K562 (cell line): ENCODE measurements at regions not wholly inside any gene's neighbourhood (a gene's known extent, or its start where the extent isn't known, plus 50 kb on each side); places are given as distances from the start of the nearest gene placed in this dataset.

Source experiments
- ATAC-seq: fragments of 200-7000 bp; cut with Tn5 transposase; 3 replicates; pipeline ENCODE4 v1.9.1; 2020; ENCODE audit warnings: moderate library complexity
- BruUV-seq: library from RNA; stranded (reverse); fragments of 400-500 nt; replicated peaks from 2 replicates; lab custom pipeline; 2021; lab: Mats Ljungman, UMichigan
- CTCF ChIA-PET: fragments of 300-600 bp; formaldehyde crosslinking; extraction: SDS; loops from one replicate; lab custom pipeline; 2021; ENCODE audit warnings: low intra/inter-chr PET ratio; lab: Yijun Ruan, JAX
- POLR2A ChIA-PET: fragments of 300-600, 350-650 bp; sonication (Branson Sonifier 250); formaldehyde crosslinking; extraction: SDS; loops from one replicate; lab custom pipeline; 2021; ENCODE audit warnings: antibody characterized with exemption, inconsistent platforms; lab: Yijun Ruan, JAX
- DNase-seq, 4 experiments: peaks; one replicate each; pipeline versions ENCODE4 v3.0.0 to v3.0.0-alpha.2; 2011 to 2018; ENCODE audit warnings: low spot score in 3 of 4, mixed read lengths in 3 of 4; ENCODE audit errors: extremely low read depth in 1 of 4
- FAIRE-seq: peaks from 2 replicates; lab custom pipeline; 2011; peaks lifted over from hg19 to GRCh38; lab: Jason Lieb, UNC
- H2AFZ ChIP-seq: 2 replicates; pipeline ENCODE4 v1.6.0; 2011; ENCODE audit warnings: low read depth, low read length, control low read depth, inconsistent platforms
- H3K27ac ChIP-seq: fragments of 200-600 bp; 3 replicates; pipeline ENCODE4 v1.8.0; 2011; ENCODE audit warnings: low read depth, mild to moderate bottlenecking, control low read depth, inconsistent platforms, low read length, moderate library complexity, mixed read lengths; ENCODE audit errors: extremely low read depth
- H3K27me3 ChIP-seq, 2 experiments: fragments of 300-600 bp in 1 of 2; 2 replicates in 1 of 2; 3 replicates in 1 of 2; pipeline versions ENCODE4 v1.6.0 to v1.8.0; 2011; ENCODE audit warnings: inconsistent platforms in 2 of 2, low read length in 2 of 2, mild to moderate bottlenecking in 1 of 2, mixed read lengths in 1 of 2, moderate library complexity in 1 of 2; ENCODE audit not compliant: control insufficient read depth in 2 of 2, insufficient read depth in 2 of 2
- H3K36me3 ChIP-seq: fragments of 300-600 bp; 3 replicates; pipeline ENCODE4 v1.8.0; 2011; ENCODE audit warnings: mild to moderate bottlenecking, low read length, inconsistent platforms; ENCODE audit not compliant: control insufficient read depth, insufficient read depth
- H3K4me1 ChIP-seq, 2 experiments: fragments of 200-600 bp in 1 of 2; replicated peaks in 1 of 2; 2 replicates in 1 of 2; 3 replicates in 1 of 2; pipeline versions ENCODE4 v1.5.1 to v1.8.0; 2011; ENCODE audit warnings: inconsistent platforms in 2 of 2, low read length in 2 of 2, mild to moderate bottlenecking in 1 of 2, mixed read lengths in 1 of 2, moderate library complexity in 1 of 2; ENCODE audit not compliant: control insufficient read depth in 2 of 2, insufficient read depth in 2 of 2
- H3K4me2 ChIP-seq: 2 replicates; pipeline ENCODE4 v1.6.1; 2011; ENCODE audit warnings: low read length, control low read depth, inconsistent platforms, mixed read lengths; ENCODE audit not compliant: insufficient read depth
- H3K4me3 ChIP-seq: fragments of 200-600 bp; sonication (generic), shearing (Covaris generic); 2 replicates; pipeline ENCODE4 v1.5.1; 2016; ENCODE audit warnings: control low read depth, inconsistent platforms
- H3K79me2 ChIP-seq: fragments of 200-600 bp; 3 replicates; pipeline ENCODE4 v1.8.0; 2011; ENCODE audit warnings: low read length, inconsistent platforms; ENCODE audit not compliant: control insufficient read depth, insufficient read depth
- H3K9ac ChIP-seq, 2 experiments: 2 replicates each; pipeline versions ENCODE4 v1.6.0 to v1.6.1; 2011; ENCODE audit warnings: low read depth in 2 of 2, low read length in 2 of 2, control low read depth in 1 of 2, inconsistent platforms in 1 of 2, mild to moderate bottlenecking in 1 of 2, mixed read lengths in 1 of 2; ENCODE audit not compliant: insufficient read depth in 1 of 2
- H3K9me1 ChIP-seq: one replicate; pipeline ENCODE4 v1.6.0; 2011; ENCODE audit warnings: inconsistent platforms, mild to moderate bottlenecking, low read length, moderate library complexity; ENCODE audit not compliant: control insufficient read depth, insufficient read depth
- H3K9me3 ChIP-seq: replicated peaks from 2 replicates; pipeline ENCODE4 v1.5.1; 2011; ENCODE audit warnings: low read depth, low read length, inconsistent platforms; ENCODE audit not compliant: control insufficient read depth, insufficient read depth
- H4K20me1 ChIP-seq: replicated peaks from 2 replicates; pipeline ENCODE4 v1.6.1; 2011; ENCODE audit warnings: low read length, inconsistent platforms, mixed read lengths; ENCODE audit not compliant: control insufficient read depth, insufficient read depth
- C11orf30 ChIP-seq: fragments of 450-650 bp; IDR thresholded peaks from 2 replicates; pipeline ENCODE4 v1.6.1; 2016; ENCODE audit warnings: low read depth, mild to moderate bottlenecking
- GABPA ChIP-seq: fragments of 200-800 bp; sonication (Bioruptor generic); conservative IDR thresholded peaks from 2 replicates; pipeline ENCODE4 v1.6.1; 2016; ENCODE audit warnings: low read depth, missing genetic modification characterization, missing compliant biosample characterization
- MAFK ChIP-seq: IDR thresholded peaks from 2 replicates; pipeline ENCODE4 v1.6.1; 2011; ENCODE audit warnings: low read length, improper control_type of control experiment
- WHSC1 ChIP-seq: IDR thresholded peaks from one replicate; pipeline ENCODE4 v1.6.1; 2012; ENCODE audit warnings: low read length, control low read depth, inconsistent platforms
- ZFX ChIP-seq: sonication (generic); formaldehyde crosslinking; IDR thresholded peaks from 2 replicates; pipeline ENCODE4 v1.8.0; 2022; ENCODE audit warnings: mild to moderate bottlenecking, missing genetic modification reagents, moderate library complexity
- ZNF316 ChIP-seq: fragments of 450-650 bp; IDR thresholded peaks from 2 replicates; pipeline ENCODE4 v1.6.1; 2016
- WGBS: fragments of 100-300 bp; shearing (Covaris generic); methylation state at CpG from one replicate; pipeline ENCODE4 v1.1.6; 2016; ENCODE audit warnings: low coverage, mixed read lengths; ENCODE audit not compliant: insufficient coverage; ENCODE audit errors: missing lambda C conversion rate; 5-methylcytosine and 5-hydroxymethylcytosine counted together
- in situ Hi-C: fragments of 300-500 bp; cut with MboI; formaldehyde crosslinking; loops from 4 replicates; pipeline ENCODE4 v1.15.0; 2018; ENCODE audit warnings: inconsistent platforms, mixed read lengths
- intact Hi-C: fragments of 100-400 bp; cut with micrococcal nuclease; formaldehyde crosslinking; loops from 2 replicates; pipeline ENCODE4 v1.14.2; 2022
- TF ChIP-seq, protein P1 (sequence below): fragments of 200-400 bp; formaldehyde crosslinking; IDR thresholded peaks from 2 replicates; pipeline ENCODE4 v1.6.1; 2017; ENCODE audit warnings: mild to moderate bottlenecking, low read depth, low read length, moderate library complexity
- TF ChIP-seq, protein P2 (sequence below): sonication (generic); formaldehyde crosslinking; IDR thresholded peaks from 2 replicates; pipeline ENCODE4 v1.4.0; 2020; ENCODE audit warnings: mild to moderate bottlenecking, missing genetic modification reagents

DNA sequence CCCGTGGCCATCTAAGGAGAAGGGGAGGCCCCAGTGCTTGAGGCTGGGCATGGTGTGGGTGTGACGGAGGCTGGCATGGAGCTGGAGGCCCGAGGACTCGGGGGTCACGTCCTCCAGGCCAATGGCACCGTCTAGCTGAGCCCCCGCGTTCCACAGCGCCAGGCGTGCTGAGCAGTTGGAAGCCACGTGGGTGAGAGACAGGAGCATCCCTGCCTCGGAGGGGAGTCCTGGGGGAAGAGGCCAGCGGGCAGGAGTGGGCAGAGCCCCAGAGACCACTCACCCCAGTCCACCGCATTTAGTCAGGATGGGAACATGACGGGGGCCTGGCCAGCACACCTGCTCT lies 78.8 kb downstream of the RMI2 start (continued):
- no peak for TF ChIP-seq GABPA (tag)
- TF ChIP-seq ZFX: no peak

DNA sequence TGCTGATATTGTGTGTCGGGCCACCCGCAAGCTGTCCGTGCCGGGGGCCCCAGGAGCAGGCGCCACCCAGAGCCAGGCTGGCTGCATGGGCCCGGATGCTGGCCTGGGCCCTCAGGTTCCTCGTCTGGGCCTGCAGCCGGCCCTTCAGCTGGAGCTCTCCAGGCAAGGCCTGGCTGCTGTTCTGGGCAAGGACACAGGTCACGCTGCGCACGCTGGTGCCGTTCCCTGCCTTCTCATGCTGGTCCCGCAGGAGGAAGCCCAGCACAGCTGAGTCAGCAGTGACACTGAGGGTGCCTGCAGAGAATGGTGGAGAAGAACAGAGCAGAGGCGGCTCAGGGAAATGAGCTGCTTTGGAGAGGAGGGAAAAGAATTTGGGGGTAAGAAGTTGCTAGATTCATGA lies 79.9 kb downstream of the RMI2 start:
- Histone ChIP-seq H3K9ac (no peak overlapping the region), H3K4me2 (no peak overlapping the region), H3K9me3 (no peaks in the 10 kb centered on the region), H3K27ac (no peak overlapping the region), H3K27me3 (peaks cover 20 to 35% of the 10 kb centered on the region in 2 experiments), H3K4me3 (no peak overlapping the region), H3K4me1 (peaks cover 0 to 16% of the 10 kb centered on the region in 2 experiments; a peak in 1 of 5 replicates), H3K36me3 (no peaks in the 10 kb centered on the region), H3K79me2 (no peaks in the 10 kb centered on the region), H3K9me1 (no peaks in the 10 kb centered on the region), H2AFZ (no peak overlapping the region), H4K20me1 (peaks cover 6% of the 10 kb centered on the region; the same call in 1 of the 2 replicates)
- TF ChIP-seq, protein P1, sequence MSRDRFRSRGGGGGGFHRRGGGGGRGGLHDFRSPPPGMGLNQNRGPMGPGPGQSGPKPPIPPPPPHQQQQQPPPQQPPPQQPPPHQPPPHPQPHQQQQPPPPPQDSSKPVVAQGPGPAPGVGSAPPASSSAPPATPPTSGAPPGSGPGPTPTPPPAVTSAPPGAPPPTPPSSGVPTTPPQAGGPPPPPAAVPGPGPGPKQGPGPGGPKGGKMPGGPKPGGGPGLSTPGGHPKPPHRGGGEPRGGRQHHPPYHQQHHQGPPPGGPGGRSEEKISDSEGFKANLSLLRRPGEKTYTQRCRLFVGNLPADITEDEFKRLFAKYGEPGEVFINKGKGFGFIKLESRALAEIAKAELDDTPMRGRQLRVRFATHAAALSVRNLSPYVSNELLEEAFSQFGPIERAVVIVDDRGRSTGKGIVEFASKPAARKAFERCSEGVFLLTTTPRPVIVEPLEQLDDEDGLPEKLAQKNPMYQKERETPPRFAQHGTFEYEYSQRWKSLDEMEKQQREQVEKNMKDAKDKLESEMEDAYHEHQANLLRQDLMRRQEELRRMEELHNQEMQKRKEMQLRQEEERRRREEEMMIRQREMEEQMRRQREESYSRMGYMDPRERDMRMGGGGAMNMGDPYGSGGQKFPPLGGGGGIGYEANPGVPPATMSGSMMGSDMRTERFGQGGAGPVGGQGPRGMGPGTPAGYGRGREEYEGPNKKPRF: no peak
- TF ChIP-seq, protein P2, sequence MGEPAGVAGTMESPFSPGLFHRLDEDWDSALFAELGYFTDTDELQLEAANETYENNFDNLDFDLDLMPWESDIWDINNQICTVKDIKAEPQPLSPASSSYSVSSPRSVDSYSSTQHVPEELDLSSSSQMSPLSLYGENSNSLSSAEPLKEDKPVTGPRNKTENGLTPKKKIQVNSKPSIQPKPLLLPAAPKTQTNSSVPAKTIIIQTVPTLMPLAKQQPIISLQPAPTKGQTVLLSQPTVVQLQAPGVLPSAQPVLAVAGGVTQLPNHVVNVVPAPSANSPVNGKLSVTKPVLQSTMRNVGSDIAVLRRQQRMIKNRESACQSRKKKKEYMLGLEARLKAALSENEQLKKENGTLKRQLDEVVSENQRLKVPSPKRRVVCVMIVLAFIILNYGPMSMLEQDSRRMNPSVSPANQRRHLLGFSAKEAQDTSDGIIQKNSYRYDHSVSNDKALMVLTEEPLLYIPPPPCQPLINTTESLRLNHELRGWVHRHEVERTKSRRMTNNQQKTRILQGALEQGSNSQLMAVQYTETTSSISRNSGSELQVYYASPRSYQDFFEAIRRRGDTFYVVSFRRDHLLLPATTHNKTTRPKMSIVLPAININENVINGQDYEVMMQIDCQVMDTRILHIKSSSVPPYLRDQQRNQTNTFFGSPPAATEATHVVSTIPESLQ (CRISPR knock-in tag): no peak
- TF ChIP-seq C11orf30: peak; percentile 44
- no peak for TF ChIP-seq WHSC1
- TF ChIP-seq ZNF316: peak; percentile 51
- 0 out of 2 replicates have a peak, but pooled peaks have one; percentile 19 for TF ChIP-seq MAFK
- ChIA-PET CTCF (no interaction called here), POLR2A (interaction anchor here (0.5 to 1.5 kb wide), 5 partner anchors 9 to 93 kb away, joined by 3 to 6 read pairs (median 5); no protein-coding TSS in a partner anchor)
- FAIRE-seq (no peak), ATAC-seq (no peak), DNase-seq (no peak)
- in situ Hi-C loops: no loop called here
- WGBS: 19% methylated on average over 14 of the region's 14 CpGs
- no TSS peak for BruUV-seq
- intact Hi-C loops: no loop called here
